Chondrocyte (in vitro differentiated cells): ENCODE measurements at regions not wholly inside any gene's neighbourhood (a gene's known extent, or its start where the extent isn't known, plus 50 kb on each side); places are given as distances from the start of the nearest gene placed in this dataset.

ENCODE experiments used
- DNase-seq: peaks from one replicate; pipeline ENCODE4 v3.0.0; 2021; ENCODE audit warnings: mixed read lengths, low spot score
- H3K27ac Mint-ChIP-seq: one replicate; pipeline ENCODE4 v1.8.0; 2021; ENCODE audit warnings: mild to moderate bottlenecking, moderate library complexity, mixed read lengths; ENCODE audit not compliant: unreplicated experiment
- H3K27me3 Mint-ChIP-seq: 2 replicates; pipeline ENCODE4 v1.8.0; 2021; ENCODE audit warnings: low read depth, mixed read lengths
- H3K36me3 Mint-ChIP-seq: 2 replicates; pipeline ENCODE4 v1.8.0; 2021; ENCODE audit warnings: low read depth, mixed read lengths
- H3K4me1 Mint-ChIP-seq: 2 replicates; pipeline ENCODE4 v1.8.0; 2021; ENCODE audit warnings: low read depth, mild to moderate bottlenecking, mixed read lengths
- H3K4me3 Mint-ChIP-seq: one replicate; pipeline ENCODE4 v1.8.0; 2021; ENCODE audit warnings: mild to moderate bottlenecking, moderate library complexity, mixed read lengths; ENCODE audit not compliant: unreplicated experiment
- H3K9me3 Mint-ChIP-seq: 2 replicates; pipeline ENCODE4 v1.8.0; 2021; ENCODE audit warnings: low read depth, mixed read lengths
- CTCF ChIP-seq: fragments of 200-600 bp; sonication (generic); IDR thresholded peaks from 2 replicates; pipeline ENCODE4 v1.5.0; 2021; ENCODE audit warnings: antibody characterized with exemption, mild to moderate bottlenecking, moderate library complexity

GRCh38 chr3:113113361-113113760, 98.0 kb upstream of the BOC start:
- H3K9me3 Mint-ChIP-seq = no peaks in the 10 kb centered on the region
- no peak overlapping the region for H3K27ac Mint-ChIP-seq
- H3K36me3 Mint-ChIP-seq = no peaks in the 10 kb centered on the region
- H3K4me1 Mint-ChIP-seq = peaks cover 16% of the 10 kb centered on the region
- TF ChIP-seq CTCF = no peak
- H3K4me3 Mint-ChIP-seq = no peak overlapping the region
- H3K27me3 Mint-ChIP-seq = no peaks in the 10 kb centered on the region
- DNase-seq = no peak

- no peaks in the 10 kb centered on the region for H3K9me3 Mint-ChIP-seq
- H3K27me3 Mint-ChIP-seq = no peaks in the 10 kb centered on the region
- peaks cover 13% of the 10 kb centered on the region for H3K4me1 Mint-ChIP-seq
- H3K36me3 Mint-ChIP-seq = no peaks in the 10 kb centered on the region
- no peak overlapping the region for H3K4me3 Mint-ChIP-seq
- DNase-seq = no peak
- H3K27ac Mint-ChIP-seq = peak overlapping the region; percentile 49
- TF ChIP-seq CTCF = no peak
These were observed 93.7 kb upstream of the BOC start for GRCh38 chr3:113117511-113118234.

GRCh38 chr3:113118336-113118735, 93.0 kb upstream of the BOC start:
- H3K4me1 Mint-ChIP-seq = peaks cover 13% of the 10 kb centered on the region
- no peak overlapping the region for H3K4me3 Mint-ChIP-seq
- no peaks in the 10 kb centered on the region for H3K27me3 Mint-ChIP-seq
- DNase-seq = no peak
- no peak overlapping the region for H3K27ac Mint-ChIP-seq
- H3K36me3 Mint-ChIP-seq = no peaks in the 10 kb centered on the region
- no peaks in the 10 kb centered on the region for H3K9me3 Mint-ChIP-seq
- no peak for TF ChIP-seq CTCF

- no peak overlapping the region for H3K4me3 Mint-ChIP-seq
- H3K9me3 Mint-ChIP-seq = no peaks in the 10 kb centered on the region
- DNase-seq = no peak
- H3K27me3 Mint-ChIP-seq = no peaks in the 10 kb centered on the region
- no peaks in the 10 kb centered on the region for H3K36me3 Mint-ChIP-seq
- no peak for TF ChIP-seq CTCF
- H3K4me1 Mint-ChIP-seq = no peaks in the 10 kb centered on the region
- no peak overlapping the region for H3K27ac Mint-ChIP-seq
These were observed 87.0 kb upstream of the BOC start for GRCh38 chr3:113124256-113124830.

GRCh38 chr3:113125951-113126350, 85.4 kb upstream of the BOC start:
- H3K27ac Mint-ChIP-seq = no peak overlapping the region
- H3K4me1 Mint-ChIP-seq = no peaks in the 10 kb centered on the region
- TF ChIP-seq CTCF = no peak
- DNase-seq = no peak
- H3K36me3 Mint-ChIP-seq = no peaks in the 10 kb centered on the region
- no peaks in the 10 kb centered on the region for H3K27me3 Mint-ChIP-seq
- H3K9me3 Mint-ChIP-seq = no peaks in the 10 kb centered on the region
- H3K4me3 Mint-ChIP-seq = no peak overlapping the region
